NCI-H2029 (cell line): ENCODE measurements at regions not wholly inside any gene's neighbourhood (a gene's known extent, or its start where the extent isn't known, plus 50 kb on each side); places are given as distances from the start of the nearest gene placed in this dataset.
"Not testable (repeated sequence)": the region's sequence is repeated elsewhere in the genome, so short reads cannot be mapped to it uniquely, and the experiment has no call there.

Source experiments
- DNase-seq: peaks from one replicate; lab custom pipeline; 2025; lab: John Stamatoyannopoulos, UW

DNA sequence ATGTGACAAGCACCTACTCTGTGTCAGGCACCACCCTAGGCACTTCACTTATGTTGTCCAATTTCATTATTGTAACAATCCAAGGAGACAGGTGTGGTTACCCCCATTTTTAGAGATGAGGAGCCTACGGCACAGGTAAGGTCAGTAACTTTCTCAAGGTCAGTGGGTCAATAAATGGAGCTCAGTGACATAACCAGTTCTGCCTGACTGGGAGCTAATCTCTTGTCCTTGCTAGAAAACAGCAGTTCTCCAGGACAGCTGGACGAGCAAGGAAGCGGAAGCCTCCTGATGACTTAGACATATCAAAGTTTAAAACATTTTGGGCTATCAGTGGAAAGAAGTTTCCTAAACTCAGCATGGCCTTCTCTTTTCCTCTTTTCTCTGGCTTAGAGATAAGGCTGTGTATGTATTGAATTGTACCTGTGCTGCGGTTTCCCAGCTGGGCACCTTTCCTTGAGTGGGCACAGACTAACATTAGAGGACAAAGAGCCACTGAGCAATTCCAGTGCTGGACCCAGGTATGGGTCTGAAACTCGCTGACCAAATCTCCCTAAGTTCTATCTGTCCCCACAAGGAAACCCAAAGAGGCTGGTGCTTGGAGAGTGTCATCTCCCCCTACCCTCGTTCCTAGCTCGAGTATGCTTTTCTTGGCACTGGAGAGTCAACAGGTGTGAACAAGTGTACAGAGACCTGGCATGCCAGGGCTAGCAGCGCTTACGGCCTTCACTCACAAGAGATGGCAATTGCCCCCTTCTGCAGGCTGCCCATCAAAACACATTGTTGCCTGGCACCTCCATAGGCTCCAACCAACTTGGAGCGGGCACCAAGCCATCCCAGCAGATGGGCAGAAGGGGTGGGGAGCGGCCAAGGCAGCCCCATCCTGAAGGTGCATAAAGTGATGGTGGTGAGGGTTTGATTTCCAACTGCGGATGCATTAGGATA, 456.1 kb upstream of the PROX1 start:
- no peak for DNase-seq

DNA sequence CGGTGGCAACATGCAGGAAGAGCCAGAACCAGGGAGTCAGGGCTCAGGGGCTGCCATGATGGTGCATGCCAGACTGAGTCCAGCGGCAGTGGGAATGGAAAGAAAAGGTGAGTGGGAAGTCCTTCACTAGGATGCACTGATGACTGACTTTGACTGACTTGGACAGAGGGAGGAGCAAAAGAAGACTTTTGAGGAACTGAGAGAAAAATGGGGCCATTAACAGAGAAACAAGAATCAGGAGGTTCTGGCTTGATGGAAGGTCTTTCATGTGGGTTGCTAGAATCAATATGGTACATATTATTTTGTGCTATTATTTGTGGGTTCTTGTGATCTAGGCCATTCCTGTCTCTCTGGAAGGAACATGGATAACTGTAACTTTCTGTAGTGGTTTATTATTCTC, 454.6 kb upstream of the PROX1 start:
- no peak for DNase-seq

DNA sequence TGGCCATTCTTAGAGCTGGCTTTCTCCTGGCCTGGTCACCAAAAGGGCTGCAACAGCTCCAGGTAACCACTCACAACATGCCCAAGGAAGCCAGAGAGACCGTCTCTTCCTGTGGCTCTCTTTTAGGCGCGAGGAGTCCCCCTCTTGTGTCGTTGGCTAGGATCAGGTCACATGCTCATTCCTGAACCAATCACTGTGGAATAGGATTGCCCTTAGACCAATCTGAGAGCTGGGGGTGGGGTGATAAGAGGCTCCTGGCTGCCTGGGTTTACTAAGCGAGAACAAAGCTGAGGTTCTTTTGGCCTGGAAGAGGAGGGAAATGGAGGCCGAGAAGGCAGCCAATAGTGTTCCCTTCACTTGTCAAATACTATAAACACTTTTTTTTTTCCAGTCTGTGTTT, 452.1 kb upstream of the PROX1 start:
- no peak for DNase-seq

DNA sequence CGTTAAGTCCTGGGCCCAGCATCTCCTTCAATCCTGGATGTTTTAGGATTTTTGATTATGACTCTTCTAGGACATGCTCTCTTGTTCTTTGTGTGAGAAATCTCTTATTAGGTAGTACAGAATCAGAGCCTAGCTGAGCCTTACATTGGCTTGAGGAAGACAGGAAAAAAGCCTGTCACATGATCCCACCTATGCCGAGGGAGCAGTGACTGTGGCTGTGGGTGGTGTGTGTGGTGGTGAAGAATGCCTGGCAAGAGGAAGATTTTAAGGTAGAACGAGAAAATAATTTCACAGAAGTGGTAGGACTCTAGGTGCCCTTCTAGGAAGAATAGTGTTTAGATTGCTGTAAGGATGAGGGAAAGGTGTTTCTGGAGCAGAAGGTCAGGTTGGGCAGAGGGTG, 449.5 kb upstream of the PROX1 start:
- DNase-seq = no peak

DNA sequence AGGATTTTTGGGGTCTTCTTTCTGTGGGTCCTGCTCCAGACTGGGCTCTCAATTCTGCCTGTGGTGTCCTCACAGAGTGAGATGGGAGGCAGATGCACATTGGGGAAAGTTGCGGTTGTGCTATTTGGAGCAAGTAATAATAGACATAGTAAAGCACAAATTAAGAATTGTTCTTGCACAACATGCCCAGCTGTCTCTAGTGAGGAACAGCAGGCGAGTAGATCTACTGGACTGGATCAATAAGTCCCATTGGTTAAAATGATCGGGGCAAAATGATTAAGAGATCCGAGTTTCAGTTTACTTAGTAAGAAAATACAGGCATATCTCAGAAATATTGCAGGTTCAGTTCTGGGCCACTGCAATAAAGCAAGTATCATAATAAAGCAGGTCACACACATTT, 448.3 kb upstream of the PROX1 start:
- DNase-seq = no peak

DNA sequence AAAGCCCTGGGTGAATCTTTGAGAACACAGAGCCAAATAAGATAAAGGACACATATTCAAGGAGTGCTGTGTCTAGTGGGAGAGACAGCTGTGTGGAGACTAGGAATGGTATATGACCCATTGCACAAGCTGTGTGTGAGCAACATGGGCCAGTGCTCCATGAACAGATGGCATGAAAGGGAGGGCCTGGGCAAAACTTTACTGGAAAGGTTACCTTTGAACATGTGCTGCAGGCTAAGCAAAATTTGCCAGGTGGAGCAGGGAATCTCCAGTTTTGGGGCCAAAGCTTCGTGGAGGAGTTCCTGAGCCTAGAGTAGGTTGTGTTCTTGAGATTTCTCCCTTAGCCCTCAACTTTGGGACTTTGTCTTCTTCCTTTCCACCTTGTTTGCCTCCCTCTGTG, 446.1 kb upstream of the PROX1 start:
- DNase-seq = no peak

DNA sequence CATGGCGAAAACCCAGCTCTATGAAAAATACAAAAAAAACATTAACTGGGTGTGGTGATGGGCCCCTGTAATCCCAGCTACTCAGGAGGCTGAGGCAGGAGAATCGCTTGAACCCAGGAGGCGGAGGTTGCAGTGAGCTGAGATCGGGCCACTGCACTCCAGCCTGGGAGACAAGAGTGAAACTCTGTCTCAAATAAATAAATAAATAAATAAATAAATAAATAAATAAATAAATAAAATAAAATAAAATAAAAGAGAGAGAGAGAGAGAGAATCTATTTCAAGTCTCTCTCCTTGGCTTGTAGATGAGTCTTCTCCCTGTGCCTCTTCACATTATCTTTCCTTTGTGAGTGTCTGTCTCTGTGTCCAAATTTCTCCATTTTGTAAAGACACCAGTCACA, 442.6 kb upstream of the PROX1 start:
- not testable (repeated sequence) for DNase-seq

DNA sequence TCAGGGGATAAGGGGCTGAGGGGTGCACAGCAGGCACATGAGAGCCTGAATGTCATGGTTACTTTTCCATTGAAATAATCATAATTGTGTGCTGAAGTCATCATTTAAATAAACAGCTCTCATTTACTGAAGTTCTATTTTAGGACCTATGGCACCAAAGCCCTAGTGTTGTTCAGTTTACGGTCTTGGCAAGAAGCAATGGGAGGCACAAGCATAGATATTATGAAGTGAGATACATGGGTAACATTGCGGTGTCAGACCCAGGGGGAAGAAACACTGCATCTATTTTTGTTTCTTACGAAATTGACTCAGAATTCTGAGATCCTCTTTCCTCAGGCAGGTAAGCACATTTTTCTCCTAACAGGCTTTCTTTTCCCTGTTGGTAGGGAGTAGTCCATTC, 437.8 kb upstream of the PROX1 start:
- no peak for DNase-seq

DNA sequence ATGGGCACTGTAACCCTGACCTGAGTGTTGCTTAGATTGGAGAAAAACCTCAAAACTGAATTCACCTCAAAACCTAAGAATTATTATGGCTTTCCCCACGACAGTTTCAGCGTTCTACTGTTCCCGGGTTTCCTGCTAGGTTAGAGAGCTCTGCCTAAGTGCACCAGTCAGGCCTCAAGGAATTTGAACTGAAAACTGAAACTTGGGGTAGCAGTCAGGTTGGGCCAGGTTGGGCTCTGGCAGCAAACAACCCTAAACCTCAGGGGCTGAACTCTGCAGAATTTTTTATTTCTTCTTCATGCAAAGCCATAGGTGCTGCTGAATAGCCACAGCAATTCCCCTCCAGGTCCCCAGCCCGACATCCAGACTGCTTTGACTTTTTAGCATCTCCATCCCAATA, 437.0 kb upstream of the PROX1 start:
- DNase-seq = no peak

DNA sequence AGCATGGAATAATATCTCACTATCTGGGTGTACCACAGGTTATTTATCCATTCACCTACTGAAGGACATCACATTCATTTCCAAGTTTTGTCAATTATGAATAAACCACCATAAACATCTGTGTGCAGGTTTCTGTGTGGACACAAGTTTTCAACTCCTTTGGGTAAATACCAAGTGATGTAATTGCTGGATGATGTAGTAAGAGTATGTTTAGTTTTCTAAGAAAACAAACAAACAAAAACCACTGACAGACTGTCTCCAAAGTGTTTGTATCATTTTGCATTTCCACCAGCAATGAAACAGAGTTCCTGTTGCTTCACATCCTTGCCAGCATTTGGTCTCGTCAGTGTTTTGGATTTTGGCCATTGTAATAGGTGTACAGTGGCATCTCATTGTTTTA, 435.7 kb upstream of the PROX1 start:
- DNase-seq = no peak

DNA sequence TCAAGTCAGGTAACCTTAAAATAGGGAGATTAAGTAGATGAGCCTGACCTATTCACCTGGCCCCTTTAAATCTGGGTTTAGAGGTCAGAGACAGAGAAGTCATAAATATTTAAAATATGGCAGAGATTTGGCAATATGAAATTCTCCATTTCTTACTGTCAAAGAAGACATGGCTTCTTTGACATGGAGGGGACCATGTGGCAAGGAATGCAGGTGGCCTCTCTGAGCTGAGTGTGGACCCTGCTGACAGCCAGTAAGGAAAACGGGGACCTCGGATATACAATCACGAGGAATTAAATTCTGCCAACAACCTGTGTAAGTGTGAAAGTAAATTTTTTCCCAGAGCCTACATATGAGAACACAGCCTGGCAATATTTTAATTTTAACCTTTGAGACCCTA, 427.5 kb upstream of the PROX1 start:
- DNase-seq = no peak

DNA sequence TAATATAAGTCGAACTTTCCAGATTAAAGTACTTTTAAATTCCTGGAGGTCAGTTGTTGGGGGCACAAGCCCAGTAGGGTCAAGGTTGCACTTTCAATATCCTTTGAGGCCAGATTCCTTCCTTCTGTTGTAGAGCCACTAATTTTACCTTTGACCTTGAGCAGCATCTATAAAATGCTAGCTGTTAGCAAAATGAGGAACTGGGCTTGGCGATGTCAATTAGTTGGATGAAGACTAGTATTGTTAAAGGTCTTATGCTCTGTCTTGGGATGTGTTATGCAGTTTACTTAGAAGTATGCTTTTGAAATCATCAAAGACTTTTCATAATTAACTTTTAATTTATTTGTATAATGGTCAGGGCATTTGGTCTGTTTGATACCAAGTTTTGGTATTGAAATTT, 425.9 kb upstream of the PROX1 start:
- DNase-seq = no peak

DNA sequence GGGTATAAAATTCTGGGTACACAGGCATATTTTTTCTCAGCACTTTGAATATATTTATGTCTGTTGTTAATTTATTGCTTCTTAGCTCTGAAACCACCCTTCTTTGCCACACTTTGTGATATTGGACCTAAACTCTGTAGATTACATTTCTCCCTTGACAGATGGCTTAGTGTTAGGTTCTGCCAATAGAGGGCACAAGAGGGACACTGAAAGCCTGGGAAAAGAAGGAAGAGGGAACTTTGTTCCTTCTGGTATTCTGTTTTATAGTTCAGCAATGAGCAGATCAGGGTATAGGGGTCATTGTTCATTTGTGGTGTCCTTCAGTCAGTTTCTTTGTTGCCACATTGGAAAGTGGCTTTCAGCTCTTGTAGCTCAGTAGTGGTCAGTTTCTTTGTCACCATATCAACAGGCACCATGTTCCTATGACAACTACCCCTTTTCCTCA, 423.5 kb upstream of the PROX1 start:
- peak; percentile 14 for DNase-seq

DNA sequence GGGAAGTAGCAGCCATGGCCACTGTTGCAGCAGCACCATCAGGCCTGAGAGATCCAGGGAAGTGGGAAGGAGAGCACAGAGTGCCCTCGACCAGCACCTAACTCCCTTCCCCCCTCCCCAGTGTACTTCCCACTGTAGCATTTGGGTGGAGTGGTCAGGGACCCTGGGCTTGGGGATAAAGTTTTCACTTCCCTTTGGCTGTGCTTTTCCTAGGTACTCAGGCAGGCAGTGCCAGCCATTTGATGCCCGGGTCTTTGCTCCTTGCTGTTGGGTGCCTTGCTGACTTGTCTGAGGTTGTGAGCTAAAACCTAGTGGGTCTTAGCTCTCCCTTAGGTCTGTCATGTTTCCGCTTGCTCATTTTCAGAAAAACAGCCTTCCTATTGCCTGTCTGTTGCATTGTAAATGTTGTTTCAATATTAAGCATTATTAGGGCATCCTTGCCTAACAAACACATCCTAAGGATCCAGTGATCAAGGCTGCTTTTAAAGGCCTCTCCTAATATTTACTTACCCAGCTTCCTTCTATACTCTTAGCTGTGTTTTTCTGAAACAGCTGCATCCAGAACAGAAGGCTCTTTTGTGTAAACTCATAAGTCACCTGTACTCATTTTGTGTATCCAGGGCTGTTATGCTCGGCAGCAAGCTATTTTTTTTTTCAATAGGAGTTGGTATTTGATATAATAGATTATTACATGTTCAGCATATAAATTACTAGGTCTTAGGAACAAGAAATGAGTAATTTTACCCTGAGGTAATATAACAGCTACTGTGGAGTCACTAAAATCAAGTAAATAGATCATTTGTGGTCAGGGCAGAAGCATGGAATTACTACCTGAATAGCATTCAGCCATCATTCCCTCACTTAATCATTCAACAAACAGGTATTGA, 418.6 kb upstream of the PROX1 start:
- DNase-seq = no peak

DNA sequence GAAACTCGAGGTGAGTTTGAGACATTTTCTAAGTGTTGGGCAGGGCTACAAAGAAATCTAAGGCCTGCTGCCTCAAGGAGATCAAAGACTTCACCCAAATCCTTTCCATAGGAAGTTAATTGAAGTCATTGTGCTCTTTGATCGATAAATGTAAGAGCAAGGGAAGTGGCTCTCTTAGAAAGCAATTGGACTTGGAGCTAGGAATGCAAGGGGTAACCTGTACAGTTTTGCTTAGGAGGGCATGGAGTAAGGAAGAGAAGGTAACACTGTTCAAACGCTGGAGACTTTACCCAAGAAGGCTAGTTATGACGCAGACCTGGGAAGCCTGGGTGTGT, 418.0 kb upstream of the PROX1 start:
- DNase-seq = no peak

DNA sequence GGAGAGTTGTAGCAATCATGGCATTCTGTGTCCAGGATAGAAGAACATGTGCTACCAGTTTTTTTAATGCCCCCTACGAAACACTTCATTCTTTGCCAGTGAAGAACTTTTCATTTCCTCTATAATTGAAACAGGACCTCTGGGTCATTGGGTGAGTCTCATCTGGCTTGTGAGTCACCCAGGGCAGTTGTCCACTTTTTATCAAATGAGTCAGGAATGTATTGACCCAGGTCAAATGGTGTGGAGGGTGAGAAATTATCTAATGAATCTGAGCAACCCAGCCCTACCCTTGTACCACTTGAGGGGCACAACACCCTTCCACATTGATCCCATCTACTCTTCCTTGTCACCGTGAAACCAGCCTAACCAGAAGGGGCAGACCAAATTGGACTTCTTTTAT, 417.3 kb upstream of the PROX1 start:
- DNase-seq = no peak

DNA sequence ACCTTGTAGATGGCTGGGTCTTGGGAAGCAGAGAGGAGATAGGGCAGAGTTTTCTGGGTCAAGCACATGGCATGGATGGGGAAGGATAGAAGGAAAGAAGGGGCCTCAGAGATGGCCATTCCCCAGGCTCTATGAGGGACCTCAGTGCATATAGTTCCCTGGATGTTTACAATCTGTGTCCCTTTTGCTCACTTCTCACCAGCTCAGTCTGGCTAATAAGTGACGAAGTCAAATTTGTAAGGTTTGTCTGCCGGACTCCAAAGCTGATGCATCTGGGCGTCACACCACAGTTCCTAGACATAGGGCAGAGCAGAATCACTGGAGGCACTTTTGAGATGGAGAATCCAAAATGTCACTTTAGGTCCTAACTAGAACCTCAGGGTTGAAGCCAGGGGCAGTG, 416.4 kb upstream of the PROX1 start:
- DNase-seq = no peak

DNA sequence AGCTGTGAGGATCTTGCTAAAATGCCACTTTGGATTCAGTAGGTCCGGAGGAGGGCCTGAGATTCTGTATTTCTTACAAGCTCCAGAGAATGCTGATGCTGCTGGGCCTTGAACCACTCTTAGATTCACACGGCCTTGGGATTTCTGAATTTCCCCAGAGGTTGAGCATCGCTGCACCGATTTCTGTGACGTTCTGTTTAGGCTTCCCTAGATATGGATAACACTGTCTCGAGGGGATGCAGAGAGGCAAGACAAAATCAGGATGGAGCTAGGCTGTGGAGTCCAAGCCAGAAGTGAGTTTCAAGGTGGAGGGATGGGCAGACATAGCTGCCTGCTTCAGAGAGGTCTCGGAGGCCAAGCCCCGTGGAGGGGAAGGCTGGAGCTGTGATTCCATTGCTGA, 415.9 kb upstream of the PROX1 start:
- DNase-seq = no peak

DNA sequence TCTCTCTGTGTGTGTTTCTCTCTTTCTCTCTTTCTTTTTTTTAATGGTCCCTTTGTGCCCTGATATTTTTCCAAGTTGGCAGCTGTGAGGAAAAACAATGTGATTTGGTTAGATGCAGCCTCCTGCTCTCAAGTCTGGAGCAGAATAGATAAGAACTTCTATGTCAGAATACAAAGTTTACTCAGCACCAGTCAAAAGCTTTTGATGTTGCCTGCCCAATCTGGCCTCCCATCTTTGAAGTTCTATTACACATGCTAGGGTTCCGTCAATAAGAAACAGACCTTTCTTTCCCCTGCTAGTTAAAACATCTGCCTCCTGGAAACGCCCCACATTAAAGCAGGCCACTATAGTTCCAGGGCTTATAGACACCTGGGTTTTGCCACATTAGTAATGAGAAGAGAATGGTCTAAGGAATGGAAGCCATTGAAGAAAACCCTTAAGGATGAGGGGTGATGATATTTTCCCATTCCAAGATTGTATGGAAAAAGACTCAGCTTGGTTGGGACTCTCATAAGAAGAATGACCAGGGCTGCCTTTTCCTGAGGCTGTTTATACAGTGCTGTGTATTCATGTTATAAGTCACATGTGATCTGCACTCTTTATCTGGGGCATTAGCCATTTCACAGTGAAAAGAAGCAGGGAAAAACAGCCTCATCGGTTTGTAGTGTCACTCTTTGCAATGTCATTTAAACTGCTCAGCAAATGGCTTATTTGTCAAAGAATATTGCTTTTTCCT, 414.7 kb upstream of the PROX1 start:
- DNase-seq = no peak

DNA sequence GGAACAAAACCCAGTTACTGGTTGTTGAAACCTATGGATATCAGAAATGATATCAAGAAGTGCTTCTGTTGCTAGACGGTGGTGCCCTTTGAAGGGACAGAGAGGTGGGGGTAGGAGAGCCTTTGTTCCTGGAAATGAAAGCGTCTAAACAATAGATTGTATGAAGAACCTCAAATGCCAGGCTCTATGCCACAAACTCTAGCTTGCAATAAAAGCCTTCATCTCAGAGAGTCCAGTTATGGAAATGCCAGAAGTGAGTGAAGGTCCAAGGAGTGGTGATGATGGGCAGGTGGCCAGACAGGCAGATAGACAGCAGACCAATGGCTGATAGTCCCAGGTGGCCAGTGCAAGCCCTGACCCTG, 414.1 kb upstream of the PROX1 start:
- DNase-seq = no peak

DNA sequence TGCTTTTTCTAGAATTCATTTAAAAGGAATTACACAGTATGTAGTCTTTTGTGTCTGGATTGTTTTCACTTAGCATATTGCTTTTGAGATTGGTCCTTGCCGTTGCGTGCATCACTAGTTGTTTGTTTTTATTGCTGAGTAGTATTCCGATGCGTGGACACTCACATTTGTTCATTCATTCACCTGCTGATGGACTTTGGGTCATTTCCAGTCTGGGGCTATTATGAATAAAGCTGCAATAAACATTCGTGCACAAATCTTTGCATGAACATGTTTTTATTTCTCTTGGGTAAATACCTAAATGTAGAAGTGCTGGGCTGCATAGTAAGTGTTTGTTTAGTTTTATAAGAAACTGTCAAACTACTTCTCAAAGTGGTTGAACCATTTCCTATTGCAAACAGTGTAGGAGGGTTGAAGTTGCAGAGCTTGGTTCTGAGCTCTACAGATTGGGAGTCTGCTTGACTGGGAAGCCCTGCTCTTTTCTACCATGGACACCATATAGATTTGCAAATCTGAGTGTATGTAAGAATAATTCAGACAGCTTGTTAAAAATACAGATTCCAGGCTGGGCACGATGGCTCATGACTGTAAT, 404.7 kb upstream of the PROX1 start:
- no peak for DNase-seq

DNA sequence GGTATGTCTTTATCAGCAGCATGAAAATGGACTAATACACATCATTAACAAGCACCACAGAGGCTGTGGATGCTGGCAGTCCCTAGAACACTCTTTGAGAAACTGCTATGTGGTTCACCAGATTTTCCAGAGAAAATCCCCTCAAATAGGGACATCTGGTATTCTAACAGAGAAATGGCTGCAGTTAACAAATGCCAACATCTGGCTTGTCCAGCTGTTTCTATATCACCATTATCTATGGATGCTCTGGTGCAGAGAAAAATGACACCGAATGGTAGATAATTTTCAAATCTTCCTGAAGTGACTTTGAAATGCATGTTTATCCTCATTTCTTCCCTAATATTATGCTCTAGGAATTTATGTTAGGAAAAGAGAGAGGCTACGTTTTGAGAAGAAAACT, 403.5 kb upstream of the PROX1 start:
- DNase-seq = no peak
